HG02763 (cell line): ENCODE measurements at regions not wholly inside any gene's neighbourhood (a gene's known extent, or its start where the extent isn't known, plus 50 kb on each side); places are given as distances from the start of the nearest gene placed in this dataset.

Experiments
- ATAC-seq: cut with Tn5 transposase; IDR thresholded peaks from one replicate; pipeline ENCODE4 v1.9.1; 2021; ENCODE audit warnings: mild to moderate bottlenecking, moderate library complexity; ENCODE audit not compliant: unreplicated experiment

- no peak for ATAC-seq
These were observed 486.4 kb downstream of the NPIPA7 start for GRCh38 chr16:16865374-16865773.

- no peak for ATAC-seq
These were observed 489.0 kb downstream of the NPIPA7 start for GRCh38 chr16:16867973-16868372.

GRCh38 chr16:16868727-16869126 is 489.8 kb downstream of the NPIPA7 start:
- no peak for ATAC-seq

- no peak for ATAC-seq
These were observed 490.8 kb downstream of the NPIPA7 start for GRCh38 chr16:16869746-16870145.

- ATAC-seq: no peak
These were observed 492.3 kb downstream of the NPIPA7 start for GRCh38 chr16:16871196-16871595.

- ATAC-seq: no peak
These were observed 498.1 kb downstream of the NPIPA7 start for GRCh38 chr16:16877061-16877460.

GRCh38 chr16:16879567-16880251 is 500.8 kb downstream of the NPIPA7 start:
- no peak for ATAC-seq

- no peak for ATAC-seq
These were observed 502.9 kb downstream of the NPIPA7 start for GRCh38 chr16:16881814-16882213.

- no peak for ATAC-seq
These were observed 503.8 kb downstream of the NPIPA7 start for GRCh38 chr16:16882766-16883165.

GRCh38 chr16:16884451-16884850 is 505.5 kb downstream of the NPIPA7 start:
- ATAC-seq: no peak

GRCh38 chr16:16887193-16887592 is 508.3 kb downstream of the NPIPA7 start:
- ATAC-seq: no peak

- ATAC-seq: no peak
These were observed 512.0 kb downstream of the NPIPA7 start for GRCh38 chr16:16890964-16891363.

- no peak for ATAC-seq
These were observed 525.7 kb downstream of the NPIPA7 start for GRCh38 chr16:16904601-16905000.

- no peak for ATAC-seq
These were observed 526.9 kb downstream of the NPIPA7 start for GRCh38 chr16:16905850-16906249.

- ATAC-seq: no peak
These were observed 528.1 kb downstream of the NPIPA7 start for GRCh38 chr16:16907089-16907488.

GRCh38 chr16:16908077-16908476 is 529.1 kb downstream of the NPIPA7 start:
- no peak for ATAC-seq

- ATAC-seq: no peak
These were observed 530.2 kb downstream of the NPIPA7 start for GRCh38 chr16:16909126-16909525.

GRCh38 chr16:16910666-16911065 is 531.7 kb downstream of the NPIPA7 start:
- no peak for ATAC-seq

- ATAC-seq: no peak
These were observed 536.8 kb downstream of the NPIPA7 start for GRCh38 chr16:16915771-16916170.

GRCh38 chr16:16917191-16917785 is 538.3 kb downstream of the NPIPA7 start:
- ATAC-seq: no peak

- ATAC-seq: no peak
These were observed 544.5 kb downstream of the NPIPA7 start for GRCh38 chr16:16923479-16923878.

- ATAC-seq: no peak
These were observed 545.7 kb downstream of the NPIPA7 start for GRCh38 chr16:16924613-16925012.

GRCh38 chr16:16925432-16925831 is 545.3 kb downstream of the XYLT1 start:
- ATAC-seq: no peak
